Smooth muscle cell (in vitro differentiated cells): ENCODE measurements at regions not wholly inside any gene's neighbourhood (a gene's known extent, or its start where the extent isn't known, plus 50 kb on each side); places are given as distances from the start of the nearest gene placed in this dataset.

Experiments
- DNase-seq: peaks from one replicate; lab custom pipeline; 2025; ENCODE audit not compliant: unreplicated experiment; lab: John Stamatoyannopoulos, UW
- H2AFZ ChIP-seq: fragments of 200-600 bp; sonication (generic); 2 replicates; pipeline ENCODE4 v1.6.0; 2016; ENCODE audit warnings: antibody characterized with exemption, low read depth, mild to moderate bottlenecking
- H3F3A ChIP-seq: fragments of 200-600 bp; sonication (generic); 2 replicates; pipeline ENCODE4 v1.6.0; 2017; ENCODE audit warnings: antibody characterized with exemption, low read depth
- H3K27ac ChIP-seq: fragments of 200-600 bp; sonication (generic); 2 replicates; pipeline ENCODE4 v1.5.1; 2016; ENCODE audit warnings: low read depth, mild to moderate bottlenecking
- H3K27me3 ChIP-seq: fragments of 200-600 bp; sonication (generic); 2 replicates; pipeline ENCODE4 v1.6.1; 2016; ENCODE audit warnings: low read depth, mild to moderate bottlenecking
- H3K36me3 ChIP-seq: fragments of 200-600 bp; sonication (generic); 2 replicates; pipeline ENCODE4 v1.5.1; 2016; ENCODE audit warnings: low read depth
- H3K4me1 ChIP-seq: fragments of 200-600 bp; sonication (generic); 2 replicates; pipeline ENCODE4 v1.5.1; 2016; ENCODE audit warnings: low read depth
- H3K4me2 ChIP-seq: fragments of 200-600 bp; sonication (generic); 2 replicates; pipeline ENCODE4 v1.6.0; 2016; ENCODE audit warnings: mild to moderate bottlenecking
- H3K4me3 ChIP-seq: fragments of 200-600 bp; sonication (generic); 2 replicates; pipeline ENCODE4 v1.5.1; 2016; ENCODE audit warnings: mild to moderate bottlenecking
- H3K79me2 ChIP-seq: fragments of 200-600 bp; sonication (generic); 2 replicates; pipeline ENCODE4 v1.6.0; 2016; ENCODE audit warnings: low read depth, mild to moderate bottlenecking
- H3K9ac ChIP-seq: fragments of 200-600 bp; sonication (generic); 2 replicates; pipeline ENCODE4 v1.6.0; 2016; ENCODE audit warnings: low read depth
- H3K9me3 ChIP-seq: fragments of 200-600 bp; sonication (generic); replicated peaks from 2 replicates; pipeline ENCODE4 v1.5.1; 2016; ENCODE audit warnings: low read depth
- H4K20me1 ChIP-seq: fragments of 200-600 bp; sonication (generic); 2 replicates; pipeline ENCODE4 v1.6.0; 2016; ENCODE audit warnings: low read depth
- CTCF ChIP-seq: fragments of 200-600 bp; sonication (generic); IDR thresholded peaks from 2 replicates; pipeline ENCODE4 v1.5.1; 2017; ENCODE audit warnings: borderline replicate concordance, mild to moderate bottlenecking, antibody characterized with exemption; ENCODE audit not compliant: insufficient read depth, poor library complexity, severe bottlenecking
- WGBS: methylation state at CpG from one replicate; pipeline ENCODE4 v1.1.7; 2016; ENCODE audit warnings: low lambda C conversion rate; 5-methylcytosine and 5-hydroxymethylcytosine counted together

GRCh38 chr1:38332649-38333310, 286.2 kb upstream of the POU3F1 start:
- no peak for DNase-seq
- H3K27me3 ChIP-seq = peaks cover 15% of the 10 kb centered on the region
- H3K4me2 ChIP-seq = no peak overlapping the region
- H2AFZ ChIP-seq = no peak overlapping the region
- no peaks in the 10 kb centered on the region for H4K20me1 ChIP-seq
- H3K9me3 ChIP-seq = no peaks in the 10 kb centered on the region
- H3F3A ChIP-seq = no peaks in the 10 kb centered on the region
- WGBS = 82% methylated on average over 7 of the region's 7 CpGs
- H3K4me3 ChIP-seq = no peak overlapping the region
- no peaks in the 10 kb centered on the region for H3K4me1 ChIP-seq
- TF ChIP-seq CTCF = no peak
- H3K27ac ChIP-seq = no peak overlapping the region
- no peak overlapping the region for H3K9ac ChIP-seq
- no peaks in the 10 kb centered on the region for H3K36me3 ChIP-seq
- H3K79me2 ChIP-seq = no peaks in the 10 kb centered on the region

GRCh38 chr1:38331496-38332210, 285.1 kb upstream of the POU3F1 start:
- H3K36me3 ChIP-seq = no peaks in the 10 kb centered on the region
- H4K20me1 ChIP-seq = no peaks in the 10 kb centered on the region
- TF ChIP-seq CTCF = no peak
- no peak overlapping the region for H3K4me3 ChIP-seq
- no peaks in the 10 kb centered on the region for H3K4me1 ChIP-seq
- no peaks in the 10 kb centered on the region for H3F3A ChIP-seq
- no peak for DNase-seq
- no peaks in the 10 kb centered on the region for H3K9me3 ChIP-seq
- WGBS = 76% methylated on average over 2 of the region's 2 CpGs
- no peak overlapping the region for H3K27ac ChIP-seq
- no peaks in the 10 kb centered on the region for H3K79me2 ChIP-seq
- H2AFZ ChIP-seq = no peak overlapping the region
- no peak overlapping the region for H3K9ac ChIP-seq
- no peak overlapping the region for H3K4me2 ChIP-seq
- H3K27me3 ChIP-seq = peaks cover 8% of the 10 kb centered on the region

GRCh38 chr1:38330799-38331198, 284.2 kb upstream of the POU3F1 start:
- no peaks in the 10 kb centered on the region for H3K4me1 ChIP-seq
- H3K4me3 ChIP-seq = no peak overlapping the region
- no peak overlapping the region for H2AFZ ChIP-seq
- no peaks in the 10 kb centered on the region for H3F3A ChIP-seq
- H3K4me2 ChIP-seq = no peak overlapping the region
- no peak overlapping the region for H3K27ac ChIP-seq
- H3K79me2 ChIP-seq = no peaks in the 10 kb centered on the region
- 79% methylated on average over 5 of the region's 5 CpGs for WGBS
- no peak for TF ChIP-seq CTCF
- H3K27me3 ChIP-seq = peaks cover 8% of the 10 kb centered on the region
- no peak overlapping the region for H3K9ac ChIP-seq
- no peak for DNase-seq
- H3K36me3 ChIP-seq = no peaks in the 10 kb centered on the region
- no peaks in the 10 kb centered on the region for H3K9me3 ChIP-seq
- H4K20me1 ChIP-seq = no peaks in the 10 kb centered on the region
